ENCODE measurements at regions not wholly inside any gene's neighbourhood (a gene's known extent, or its start where the extent isn't known, plus 50 kb on each side); places are given as distances from the start of the nearest gene placed in this dataset.

DNA sequence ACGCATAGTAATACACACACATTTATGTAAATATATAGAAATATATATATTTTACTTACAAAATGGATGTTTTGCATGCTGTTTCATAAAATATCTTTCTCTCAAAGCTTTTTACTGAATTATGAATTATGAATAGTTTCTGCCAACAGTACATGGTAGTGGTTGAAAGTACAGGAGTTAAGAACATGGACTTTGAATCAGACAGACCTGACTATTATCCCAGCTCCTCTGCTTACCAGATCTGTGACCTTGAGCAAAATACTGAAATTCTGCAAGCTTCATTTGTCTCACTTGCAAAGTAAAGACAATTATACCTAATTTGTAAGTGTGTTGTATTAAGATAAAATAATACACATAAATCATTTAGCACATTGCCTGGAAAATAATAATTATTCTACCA lies 459.5 kb downstream of the EPM2A start:
- intact Hi-C loops (cut with micrococcal nuclease; ENCODE audit: unreplicated experiment) = no loop called here
- Histone ChIP-seq H3K27me3 (ENCODE audit: control insufficient read depth, insufficient read depth, low read length) (no peaks in the 10 kb centered on the region), H3K4me3 (ENCODE audit: low read depth in 2 of 2, low read length in 2 of 2) (no peak overlapping the region), H3K36me3 (ENCODE audit: control insufficient read depth, insufficient read depth, low read length) (no peaks in the 10 kb centered on the region), H3K27ac (ENCODE audit: low read length) (no peak overlapping the region), H3K4me1 (ENCODE audit: control insufficient read depth, insufficient read depth, low read length) (no peaks in the 10 kb centered on the region), H3K9me3 (ENCODE audit: control insufficient read depth, insufficient read depth, low read depth, low read length) (no peaks in the 10 kb centered on the region)
- TF ChIP-seq TCF7L2 (IDR thresholded peaks at IDR 0.05; ENCODE audit: low read depth, low read length) = no peak
- TF ChIP-seq POLR2AphosphoS5 (IDR thresholded peaks at IDR 0.05; ENCODE audit: low read depth, low read length) = no peak
- TF ChIP-seq, protein P1, sequence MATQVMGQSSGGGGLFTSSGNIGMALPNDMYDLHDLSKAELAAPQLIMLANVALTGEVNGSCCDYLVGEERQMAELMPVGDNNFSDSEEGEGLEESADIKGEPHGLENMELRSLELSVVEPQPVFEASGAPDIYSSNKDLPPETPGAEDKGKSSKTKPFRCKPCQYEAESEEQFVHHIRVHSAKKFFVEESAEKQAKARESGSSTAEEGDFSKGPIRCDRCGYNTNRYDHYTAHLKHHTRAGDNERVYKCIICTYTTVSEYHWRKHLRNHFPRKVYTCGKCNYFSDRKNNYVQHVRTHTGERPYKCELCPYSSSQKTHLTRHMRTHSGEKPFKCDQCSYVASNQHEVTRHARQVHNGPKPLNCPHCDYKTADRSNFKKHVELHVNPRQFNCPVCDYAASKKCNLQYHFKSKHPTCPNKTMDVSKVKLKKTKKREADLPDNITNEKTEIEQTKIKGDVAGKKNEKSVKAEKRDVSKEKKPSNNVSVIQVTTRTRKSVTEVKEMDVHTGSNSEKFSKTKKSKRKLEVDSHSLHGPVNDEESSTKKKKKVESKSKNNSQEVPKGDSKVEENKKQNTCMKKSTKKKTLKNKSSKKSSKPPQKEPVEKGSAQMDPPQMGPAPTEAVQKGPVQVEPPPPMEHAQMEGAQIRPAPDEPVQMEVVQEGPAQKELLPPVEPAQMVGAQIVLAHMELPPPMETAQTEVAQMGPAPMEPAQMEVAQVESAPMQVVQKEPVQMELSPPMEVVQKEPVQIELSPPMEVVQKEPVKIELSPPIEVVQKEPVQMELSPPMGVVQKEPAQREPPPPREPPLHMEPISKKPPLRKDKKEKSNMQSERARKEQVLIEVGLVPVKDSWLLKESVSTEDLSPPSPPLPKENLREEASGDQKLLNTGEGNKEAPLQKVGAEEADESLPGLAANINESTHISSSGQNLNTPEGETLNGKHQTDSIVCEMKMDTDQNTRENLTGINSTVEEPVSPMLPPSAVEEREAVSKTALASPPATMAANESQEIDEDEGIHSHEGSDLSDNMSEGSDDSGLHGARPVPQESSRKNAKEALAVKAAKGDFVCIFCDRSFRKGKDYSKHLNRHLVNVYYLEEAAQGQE (IDR thresholded peaks at IDR 0.05; ENCODE audit: insufficient read depth in 1 of 2, low read depth in 2 of 2, low read length in 1 of 2) = no peak
- TF ChIP-seq, protein P2, sequence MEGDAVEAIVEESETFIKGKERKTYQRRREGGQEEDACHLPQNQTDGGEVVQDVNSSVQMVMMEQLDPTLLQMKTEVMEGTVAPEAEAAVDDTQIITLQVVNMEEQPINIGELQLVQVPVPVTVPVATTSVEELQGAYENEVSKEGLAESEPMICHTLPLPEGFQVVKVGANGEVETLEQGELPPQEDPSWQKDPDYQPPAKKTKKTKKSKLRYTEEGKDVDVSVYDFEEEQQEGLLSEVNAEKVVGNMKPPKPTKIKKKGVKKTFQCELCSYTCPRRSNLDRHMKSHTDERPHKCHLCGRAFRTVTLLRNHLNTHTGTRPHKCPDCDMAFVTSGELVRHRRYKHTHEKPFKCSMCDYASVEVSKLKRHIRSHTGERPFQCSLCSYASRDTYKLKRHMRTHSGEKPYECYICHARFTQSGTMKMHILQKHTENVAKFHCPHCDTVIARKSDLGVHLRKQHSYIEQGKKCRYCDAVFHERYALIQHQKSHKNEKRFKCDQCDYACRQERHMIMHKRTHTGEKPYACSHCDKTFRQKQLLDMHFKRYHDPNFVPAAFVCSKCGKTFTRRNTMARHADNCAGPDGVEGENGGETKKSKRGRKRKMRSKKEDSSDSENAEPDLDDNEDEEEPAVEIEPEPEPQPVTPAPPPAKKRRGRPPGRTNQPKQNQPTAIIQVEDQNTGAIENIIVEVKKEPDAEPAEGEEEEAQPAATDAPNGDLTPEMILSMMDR (IDR thresholded peaks at IDR 0.05) = no peak
- TF ChIP-seq SIN3A (IDR thresholded peaks at IDR 0.05; ENCODE audit: borderline replicate concordance, insufficient read depth, low read depth, low read length) = no peak
- no TSS peak for BruUV-seq (replicated peaks)
- no peak for DNase-seq (ENCODE audit: low read depth, low spot score)
- CTCF ChIA-PET = no interaction called here
- no peak for ATAC-seq
- POLR2A ChIA-PET = no interaction called here
- in situ Hi-C loops (cut with HindIII; ENCODE audit: low pct_unique_long_range_greater_than_20kb, low sequenced_read_pairs) = no loop called here

GRCh38 chr6:145276756-145277155 lies 458.6 kb downstream of the EPM2A start:
- ATAC-seq = no peak
- BruUV-seq (replicated peaks) = no TSS peak
- TF ChIP-seq TCF7L2 (IDR thresholded peaks at IDR 0.05; ENCODE audit: low read depth, low read length) (no peak), SIN3A (IDR thresholded peaks at IDR 0.05; ENCODE audit: borderline replicate concordance, insufficient read depth, low read depth, low read length) (no peak), POLR2AphosphoS5 (IDR thresholded peaks at IDR 0.05; ENCODE audit: low read depth, low read length) (no peak)
- TF ChIP-seq, protein P2 (IDR thresholded peaks at IDR 0.05) = no peak
- TF ChIP-seq, protein P1 (IDR thresholded peaks at IDR 0.05; ENCODE audit: insufficient read depth in 1 of 2, low read depth in 2 of 2, low read length in 1 of 2) = no peak
- Histone ChIP-seq H3K27ac (ENCODE audit: low read length) (no peak overlapping the region), H3K27me3 (ENCODE audit: control insufficient read depth, insufficient read depth, low read length) (no peaks in the 10 kb centered on the region), H3K4me3 (ENCODE audit: low read depth in 2 of 2, low read length in 2 of 2) (no peak overlapping the region), H3K36me3 (ENCODE audit: control insufficient read depth, insufficient read depth, low read length) (no peaks in the 10 kb centered on the region), H3K9me3 (ENCODE audit: control insufficient read depth, insufficient read depth, low read depth, low read length) (no peaks in the 10 kb centered on the region), H3K4me1 (ENCODE audit: control insufficient read depth, insufficient read depth, low read length) (no peaks in the 10 kb centered on the region)
- in situ Hi-C loops (cut with HindIII; ENCODE audit: low pct_unique_long_range_greater_than_20kb, low sequenced_read_pairs) = no loop called here
- ChIA-PET CTCF (no interaction called here), POLR2A (interaction anchor here (0.6 kb wide), 1 partner anchor 611 kb away, joined by 15 read pairs; no protein-coding TSS in a partner anchor)
- DNase-seq (ENCODE audit: low read depth, low spot score) = no peak
- intact Hi-C loops (cut with micrococcal nuclease; ENCODE audit: unreplicated experiment) = no loop called here
